ENCODE measurements at regions not wholly inside any gene's neighbourhood (a gene's known extent, or its start where the extent isn't known, plus 50 kb on each side); places are given as distances from the start of the nearest gene placed in this dataset.

- H3K9me3 ChIP-seq (replicated peaks) = 0 out of 2 replicates have a peak, but pooled peaks cover 2% of the 10 kb centered on the region
- H3K4me3 ChIP-seq = no peak overlapping the region
- H3K27me3 ChIP-seq (replicated peaks) = peaks cover 93% of the 10 kb centered on the region
- H3K27ac ChIP-seq = no peak overlapping the region
- no peaks in the 10 kb centered on the region for H3K4me1 ChIP-seq (replicated peaks)
- H3K36me3 ChIP-seq = no peaks in the 10 kb centered on the region
- DNase-seq (ENCODE audit: low read depth in 1 of 2, low spot score in 2 of 2) = no peak
Observed at GRCh38 chr17:79282294-79282693, 207.7 kb downstream of the ENGASE start.

- Histone ChIP-seq H3K4me1 (replicated peaks) (no peaks in the 10 kb centered on the region), H3K9me3 (replicated peaks) (0 out of 2 replicates have a peak, but pooled peaks cover 2% of the 10 kb centered on the region), H3K27ac (no peak overlapping the region), H3K27me3 (replicated peaks) (peaks cover 93% of the 10 kb centered on the region), H3K36me3 (no peaks in the 10 kb centered on the region), H3K4me3 (no peak overlapping the region)
- no peak for DNase-seq (ENCODE audit: low read depth in 1 of 2, low spot score in 2 of 2)
Observed at GRCh38 chr17:79281803-79282202, 207.2 kb downstream of the ENGASE start.

- Histone ChIP-seq H3K9me3 (replicated peaks) (0 out of 2 replicates have a peak, but pooled peaks cover 2% of the 10 kb centered on the region), H3K4me3 (no peak overlapping the region), H3K27ac (no peak overlapping the region), H3K27me3 (replicated peaks) (peaks cover 93% of the 10 kb centered on the region), H3K36me3 (no peaks in the 10 kb centered on the region), H3K4me1 (replicated peaks) (no peaks in the 10 kb centered on the region)
- DNase-seq (ENCODE audit: low read depth in 1 of 2, low spot score in 2 of 2) = no peak
Observed at GRCh38 chr17:79280866-79281572, 206.4 kb downstream of the ENGASE start.

- Histone ChIP-seq H3K9me3 (replicated peaks) (0 out of 2 replicates have a peak, but pooled peaks cover 2% of the 10 kb centered on the region), H3K27ac (no peak overlapping the region), H3K27me3 (replicated peaks) (peaks cover 93% of the 10 kb centered on the region), H3K4me3 (no peak overlapping the region), H3K36me3 (no peaks in the 10 kb centered on the region), H3K4me1 (replicated peaks) (no peaks in the 10 kb centered on the region)
- no peak for DNase-seq (ENCODE audit: low read depth in 1 of 2, low spot score in 2 of 2)
Observed at GRCh38 chr17:79280010-79280409, 205.4 kb downstream of the ENGASE start.

- DNase-seq (ENCODE audit: low read depth in 1 of 2, low spot score in 2 of 2) = no peak
- H3K4me3 ChIP-seq = no peak overlapping the region
- no peaks in the 10 kb centered on the region for H3K36me3 ChIP-seq
- H3K27ac ChIP-seq = no peak overlapping the region
- no peaks in the 10 kb centered on the region for H3K4me1 ChIP-seq (replicated peaks)
- H3K27me3 ChIP-seq (replicated peaks) = peaks cover 91% of the 10 kb centered on the region
- 0 out of 2 replicates have a peak, but pooled peaks cover 2% of the 10 kb centered on the region for H3K9me3 ChIP-seq (replicated peaks)
Observed at GRCh38 chr17:79279320-79279719, 204.7 kb downstream of the ENGASE start.

- DNase-seq (ENCODE audit: low read depth in 1 of 2, low spot score in 2 of 2) = no peak
- H3K9me3 ChIP-seq (replicated peaks) = no peaks in the 10 kb centered on the region
- no peaks in the 10 kb centered on the region for H3K36me3 ChIP-seq
- no peak overlapping the region for H3K27ac ChIP-seq
- no peak overlapping the region for H3K4me3 ChIP-seq
- peaks cover 93% of the 10 kb centered on the region for H3K27me3 ChIP-seq (replicated peaks)
- H3K4me1 ChIP-seq (replicated peaks) = 0 out of 2 replicates have a peak, but pooled peaks cover 3% of the 10 kb centered on the region
Observed at GRCh38 chr17:79276821-79277220, 202.2 kb downstream of the ENGASE start.

GRCh38 chr17:79273660-79274059, 199.0 kb downstream of the ENGASE start:
- Histone ChIP-seq H3K27me3 (replicated peaks) (peaks cover 93% of the 10 kb centered on the region), H3K4me3 (no peak overlapping the region), H3K36me3 (no peaks in the 10 kb centered on the region), H3K9me3 (replicated peaks) (no peaks in the 10 kb centered on the region), H3K27ac (no peak overlapping the region), H3K4me1 (replicated peaks) (0 out of 2 replicates have a peak, but pooled peaks cover 3% of the 10 kb centered on the region)
- no peak for DNase-seq (ENCODE audit: low read depth in 1 of 2, low spot score in 2 of 2)

GRCh38 chr17:79272666-79273219, 198.1 kb downstream of the ENGASE start:
- Histone ChIP-seq H3K9me3 (replicated peaks) (no peaks in the 10 kb centered on the region), H3K4me3 (no peak overlapping the region), H3K27me3 (replicated peaks) (peaks cover 95% of the 10 kb centered on the region), H3K4me1 (replicated peaks) (0 out of 2 replicates have a peak, but pooled peaks cover 3% of the 10 kb centered on the region), H3K27ac (no peak overlapping the region), H3K36me3 (no peaks in the 10 kb centered on the region)
- DNase-seq (ENCODE audit: low read depth in 1 of 2, low spot score in 2 of 2) = no peak

GRCh38 chr17:79272220-79272619, 197.6 kb downstream of the ENGASE start:
- Histone ChIP-seq H3K9me3 (replicated peaks) (no peaks in the 10 kb centered on the region), H3K4me1 (replicated peaks) (0 out of 2 replicates have a peak, but pooled peaks cover 3% of the 10 kb centered on the region), H3K4me3 (no peak overlapping the region), H3K27ac (no peak overlapping the region), H3K27me3 (replicated peaks) (peaks cover 95% of the 10 kb centered on the region), H3K36me3 (no peaks in the 10 kb centered on the region)
- DNase-seq (ENCODE audit: low read depth in 1 of 2, low spot score in 2 of 2) = no peak

GRCh38 chr17:79269620-79270019, 195.0 kb downstream of the ENGASE start:
- H3K9me3 ChIP-seq (replicated peaks) = no peaks in the 10 kb centered on the region
- H3K27ac ChIP-seq = no peak overlapping the region
- no peaks in the 10 kb centered on the region for H3K36me3 ChIP-seq
- H3K27me3 ChIP-seq (replicated peaks) = peaks cover 98% of the 10 kb centered on the region
- H3K4me3 ChIP-seq = no peak overlapping the region
- no peak for DNase-seq (ENCODE audit: low read depth in 1 of 2, low spot score in 2 of 2)
- H3K4me1 ChIP-seq (replicated peaks) = 0 out of 2 replicates have a peak, but pooled peaks cover 3% of the 10 kb centered on the region

GRCh38 chr17:79263191-79263590, 188.6 kb downstream of the ENGASE start:
- H3K4me3 ChIP-seq = no peak overlapping the region
- DNase-seq (ENCODE audit: low read depth in 1 of 2, low spot score in 2 of 2) = no peak
- peaks cover 100% of the 10 kb centered on the region for H3K27me3 ChIP-seq (replicated peaks)
- no peaks in the 10 kb centered on the region for H3K4me1 ChIP-seq (replicated peaks)
- no peaks in the 10 kb centered on the region for H3K9me3 ChIP-seq (replicated peaks)
- no peak overlapping the region for H3K27ac ChIP-seq
- H3K36me3 ChIP-seq = no peaks in the 10 kb centered on the region

- Histone ChIP-seq H3K27me3 (replicated peaks) (peaks cover 100% of the 10 kb centered on the region), H3K4me1 (replicated peaks) (no peaks in the 10 kb centered on the region), H3K36me3 (no peaks in the 10 kb centered on the region)
Observed at GRCh38 chr17:79262624-79263023, 188.0 kb downstream of the ENGASE start.

GRCh38 chr17:79261355-79262072, 186.9 kb downstream of the ENGASE start:
- Histone ChIP-seq H3K36me3 (no peaks in the 10 kb centered on the region), H3K27me3 (replicated peaks) (peaks cover 100% of the 10 kb centered on the region), H3K4me1 (replicated peaks) (no peaks in the 10 kb centered on the region), H3K4me3 (no peak overlapping the region), H3K27ac (no peak overlapping the region), H3K9me3 (replicated peaks) (no peaks in the 10 kb centered on the region)
- DNase-seq (ENCODE audit: low read depth in 1 of 2, low spot score in 2 of 2) = no peak

More at GRCh38 chr17:79262624-79263023, 188.0 kb downstream of the ENGASE start:
- H3K27ac ChIP-seq = no peak overlapping the region
- H3K4me3 ChIP-seq = no peak overlapping the region
- DNase-seq (ENCODE audit: low read depth in 1 of 2, low spot score in 2 of 2) = no peak
- no peaks in the 10 kb centered on the region for H3K9me3 ChIP-seq (replicated peaks)

GRCh38 chr17:79258843-79259242, 184.2 kb downstream of the ENGASE start:
- Histone ChIP-seq H3K4me3 (no peak overlapping the region), H3K4me1 (replicated peaks) (no peaks in the 10 kb centered on the region), H3K9me3 (replicated peaks) (no peaks in the 10 kb centered on the region), H3K36me3 (no peaks in the 10 kb centered on the region), H3K27me3 (replicated peaks) (peaks cover 99% of the 10 kb centered on the region), H3K27ac (no peak overlapping the region)
- DNase-seq (ENCODE audit: low read depth in 1 of 2, low spot score in 2 of 2) = no peak

Data from SJSA1 (cell line).